BJ (cell line): ENCODE measurements at regions not wholly inside any gene's neighbourhood (a gene's known extent, or its start where the extent isn't known, plus 50 kb on each side); places are given as distances from the start of the nearest gene placed in this dataset.

ENCODE experiments used
- CTCF ChIA-PET: fragments of 350-600 bp; formaldehyde crosslinking; extraction: SDS; loops from one replicate; lab custom pipeline; 2021; ENCODE audit warnings: antibody characterized with exemption, inconsistent platforms; lab: Yijun Ruan, JAX
- POLR2A ChIA-PET: fragments of 300-600 bp; sonication (Branson Sonifier 250); formaldehyde crosslinking; extraction: SDS; loops from one replicate; lab custom pipeline; 2021; ENCODE audit warnings: antibody characterized with exemption; lab: Charles Lee
- DNase-seq: peaks from one replicate; pipeline ENCODE4 v3.0.0-alpha.2; 2011; ENCODE audit warnings: low read depth
- H3K27me3 ChIP-seq: 2 replicates; pipeline ENCODE4 v1.6.0; 2011; ENCODE audit warnings: low read length; ENCODE audit not compliant: control insufficient read depth, insufficient read depth
- H3K36me3 ChIP-seq: 2 replicates; pipeline ENCODE4 v1.5.1; 2011; ENCODE audit warnings: low read length; ENCODE audit not compliant: control insufficient read depth, insufficient read depth
- H3K4me3 ChIP-seq: 2 replicates; pipeline ENCODE4 v1.5.1; 2011; ENCODE audit warnings: low read depth, mild to moderate bottlenecking, control low read depth, low read length
- CTCF ChIP-seq: IDR thresholded peaks from 2 replicates; pipeline ENCODE4 v1.5.1; 2011; ENCODE audit warnings: low read depth, mild to moderate bottlenecking, control low read depth, inconsistent platforms, low read length, moderate library complexity; ENCODE audit not compliant: insufficient read depth

DNA sequence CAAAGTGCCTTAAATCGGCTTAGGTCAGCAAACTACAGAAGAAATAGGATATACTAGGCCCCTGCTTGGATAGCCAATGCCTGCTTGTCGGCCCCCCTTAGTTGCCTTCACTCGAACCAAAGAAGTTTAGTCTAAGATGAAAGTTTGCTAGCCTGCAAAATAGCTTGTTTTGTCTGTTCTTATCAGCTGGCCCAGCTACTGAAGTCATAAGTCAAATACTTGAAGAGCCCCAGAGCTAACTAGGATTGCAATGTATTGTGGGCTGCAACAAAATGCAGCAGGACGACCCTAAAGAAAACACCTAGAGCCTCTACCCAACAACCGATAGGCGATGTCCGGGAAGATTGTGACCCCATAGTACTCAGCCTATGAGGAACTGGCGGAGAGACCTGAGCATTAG is 183.5 kb upstream of the HS6ST1 start:
- CTCF ChIA-PET, result no interaction called here
- Histone ChIP-seq H3K4me3 (no peak overlapping the region), H3K27me3 (peaks cover 2% of the 10 kb centered on the region; the same call in 1 of the 2 replicates), H3K36me3 (no peaks in the 10 kb centered on the region)
- DNase-seq, result no peak
- POLR2A ChIA-PET, result no interaction called here
- TF ChIP-seq CTCF, result no peak

GRCh38 chr2:128502638-128503246 is 184.1 kb upstream of the HS6ST1 start:
- ChIA-PET CTCF (no interaction called here), POLR2A (no interaction called here)
- DNase-seq, result no peak
- peaks cover 2% of the 10 kb centered on the region; the same call in 1 of the 2 replicates for H3K27me3 ChIP-seq
- no peak overlapping the region for H3K4me3 ChIP-seq
- H3K36me3 ChIP-seq, result no peaks in the 10 kb centered on the region
- no peak for TF ChIP-seq CTCF

DNA sequence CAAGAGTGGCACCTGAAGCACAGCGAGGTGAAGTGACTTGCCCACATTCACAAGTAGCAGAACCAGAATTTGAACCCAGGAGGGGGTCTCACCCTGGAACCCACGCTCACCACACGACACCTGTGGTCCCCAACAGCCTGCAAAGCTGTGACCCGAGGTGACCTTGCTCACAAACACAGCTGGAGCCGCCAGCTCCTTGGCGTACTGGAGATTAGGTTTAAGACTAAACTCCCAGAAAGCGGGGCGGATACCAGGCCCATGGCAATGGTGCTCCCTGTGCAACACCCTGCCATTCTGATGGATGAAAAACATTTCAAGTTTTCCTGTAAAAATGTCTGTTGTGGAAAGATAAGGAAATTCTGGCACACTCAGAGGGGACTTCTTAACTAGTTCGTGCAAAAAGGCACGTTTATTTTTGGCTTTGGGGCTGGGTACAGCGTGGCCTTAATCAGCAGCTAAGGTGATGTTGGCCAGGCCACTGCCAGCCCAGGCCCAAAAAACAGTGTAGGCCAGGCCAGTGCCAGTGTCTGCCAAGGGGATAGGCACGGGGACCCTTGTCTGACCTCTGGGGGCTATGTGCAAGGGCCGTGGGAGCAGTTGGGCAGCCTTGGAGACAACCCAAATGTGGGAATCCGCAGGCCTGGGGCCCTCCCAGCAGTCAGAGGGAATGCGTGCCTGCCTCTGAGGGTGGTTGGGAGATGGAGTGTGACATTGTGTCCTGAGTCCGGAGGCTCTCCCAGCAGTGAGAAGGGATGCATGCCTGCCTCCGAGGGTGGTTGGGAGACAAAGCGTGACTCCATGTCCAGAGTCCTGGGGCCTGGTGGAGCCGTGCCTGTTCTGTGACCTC is 185.0 kb upstream of the HS6ST1 start:
- no peak for DNase-seq
- Histone ChIP-seq H3K27me3 (peaks cover 2% of the 10 kb centered on the region; the same call in 1 of the 2 replicates), H3K4me3 (no peak overlapping the region), H3K36me3 (no peaks in the 10 kb centered on the region)
- POLR2A ChIA-PET, result no interaction called here
- TF ChIP-seq CTCF, result no peak
- CTCF ChIA-PET, result no interaction called here

- Histone ChIP-seq H3K27me3 (peaks cover 2% of the 10 kb centered on the region; the same call in 1 of the 2 replicates), H3K4me3 (no peak overlapping the region), H3K36me3 (no peaks in the 10 kb centered on the region)
- CTCF ChIA-PET, result no interaction called here
- TF ChIP-seq CTCF, result no peak
- POLR2A ChIA-PET, result no interaction called here
- DNase-seq, result no peak
These were observed 185.8 kb upstream of the HS6ST1 start for GRCh38 chr2:128504246-128505149.

- Histone ChIP-seq H3K27me3 (peaks cover 2% of the 10 kb centered on the region; the same call in 1 of the 2 replicates), H3K4me3 (no peak overlapping the region), H3K36me3 (no peaks in the 10 kb centered on the region)
- TF ChIP-seq CTCF, result no peak
- ChIA-PET CTCF (no interaction called here), POLR2A (no interaction called here)
- no peak for DNase-seq
These were observed 186.5 kb upstream of the HS6ST1 start for GRCh38 chr2:128505150-128505490.
